HG02623 (cell line): ENCODE measurements at regions not wholly inside any gene's neighbourhood (a gene's known extent, or its start where the extent isn't known, plus 50 kb on each side); places are given as distances from the start of the nearest gene placed in this dataset.
"Not testable (repeated sequence)": the region's sequence is repeated elsewhere in the genome, so short reads cannot be mapped to it uniquely, and the experiment has no call there.

ENCODE experiments used
- ATAC-seq: cut with Tn5 transposase; IDR thresholded peaks from one replicate; pipeline ENCODE4 v1.9.1; 2021; ENCODE audit warnings: moderate library complexity; ENCODE audit not compliant: unreplicated experiment

GRCh38 chr13:104650431-104650830, 1584.2 kb upstream of the SLC10A2 start:
- no peak for ATAC-seq

- ATAC-seq = no peak
These were observed 1582.1 kb upstream of the SLC10A2 start for GRCh38 chr13:104648291-104648690.

DNA sequence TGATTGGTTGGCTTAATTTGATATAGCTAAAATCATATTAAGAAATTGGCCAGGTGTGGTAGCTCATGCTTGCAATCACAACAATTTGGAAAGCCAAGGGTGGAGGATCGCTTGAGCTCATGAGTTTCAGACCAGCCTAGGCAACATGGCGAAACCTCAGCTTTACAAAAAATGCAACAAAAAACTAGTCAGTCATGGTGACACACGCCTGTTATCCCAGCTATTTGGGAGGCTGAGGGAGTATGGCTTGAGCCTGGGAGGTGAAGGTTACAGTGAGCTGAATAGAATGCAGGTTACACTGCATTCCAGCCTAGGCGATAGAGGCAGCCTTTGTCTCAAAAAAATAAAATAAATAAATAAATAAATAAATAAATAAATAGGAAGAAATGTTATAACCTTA, 1579.6 kb upstream of the SLC10A2 start:
- no peak for ATAC-seq

DNA sequence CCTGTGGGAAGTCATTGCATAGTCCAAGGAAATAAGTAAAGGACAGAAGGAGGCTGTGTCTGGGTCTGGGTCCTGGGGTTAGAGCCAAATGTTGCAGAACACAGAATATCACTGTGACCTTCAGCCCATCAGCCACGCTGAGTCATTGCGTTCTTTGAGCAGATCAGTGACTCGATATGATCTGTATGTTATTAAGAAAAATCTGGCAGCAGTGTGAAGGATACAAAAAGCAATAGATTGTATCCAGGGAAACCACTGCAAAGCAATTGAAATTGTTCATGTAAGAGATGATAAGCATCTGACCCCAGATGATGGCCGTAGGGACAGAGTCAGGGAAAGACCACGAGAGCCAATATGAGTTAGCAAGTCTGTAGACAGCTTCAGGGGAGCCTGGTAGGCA, 1575.1 kb upstream of the SLC10A2 start:
- no peak for ATAC-seq

DNA sequence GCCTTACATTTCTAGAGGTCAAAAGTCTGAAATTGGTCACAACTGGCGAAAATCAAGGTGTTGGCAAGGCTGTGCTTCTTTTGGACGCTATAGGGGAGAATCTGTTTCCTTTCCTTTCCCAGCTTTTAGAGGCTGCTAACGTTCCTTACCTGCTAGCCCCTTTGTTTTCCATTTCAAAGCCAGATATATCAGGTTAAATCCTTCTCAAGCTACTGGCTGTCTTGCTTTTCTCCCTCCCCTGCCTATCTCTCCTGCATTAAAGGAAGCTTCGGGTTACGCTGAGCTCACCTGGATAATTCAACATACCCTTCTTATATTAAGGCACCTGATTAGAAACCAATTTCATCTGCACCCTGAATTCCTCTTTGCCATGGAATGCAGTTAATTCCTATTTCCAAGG, 1569.7 kb upstream of the SLC10A2 start:
- no peak for ATAC-seq

GRCh38 chr13:104634016-104634415, 1567.8 kb upstream of the SLC10A2 start:
- ATAC-seq = no peak

- no peak for ATAC-seq
These were observed 1566.5 kb upstream of the SLC10A2 start for GRCh38 chr13:104632736-104633135.

GRCh38 chr13:104625201-104625600, 1559.0 kb upstream of the SLC10A2 start:
- ATAC-seq = no peak

GRCh38 chr13:104616990-104617389, 1550.8 kb upstream of the SLC10A2 start:
- no peak for ATAC-seq

DNA sequence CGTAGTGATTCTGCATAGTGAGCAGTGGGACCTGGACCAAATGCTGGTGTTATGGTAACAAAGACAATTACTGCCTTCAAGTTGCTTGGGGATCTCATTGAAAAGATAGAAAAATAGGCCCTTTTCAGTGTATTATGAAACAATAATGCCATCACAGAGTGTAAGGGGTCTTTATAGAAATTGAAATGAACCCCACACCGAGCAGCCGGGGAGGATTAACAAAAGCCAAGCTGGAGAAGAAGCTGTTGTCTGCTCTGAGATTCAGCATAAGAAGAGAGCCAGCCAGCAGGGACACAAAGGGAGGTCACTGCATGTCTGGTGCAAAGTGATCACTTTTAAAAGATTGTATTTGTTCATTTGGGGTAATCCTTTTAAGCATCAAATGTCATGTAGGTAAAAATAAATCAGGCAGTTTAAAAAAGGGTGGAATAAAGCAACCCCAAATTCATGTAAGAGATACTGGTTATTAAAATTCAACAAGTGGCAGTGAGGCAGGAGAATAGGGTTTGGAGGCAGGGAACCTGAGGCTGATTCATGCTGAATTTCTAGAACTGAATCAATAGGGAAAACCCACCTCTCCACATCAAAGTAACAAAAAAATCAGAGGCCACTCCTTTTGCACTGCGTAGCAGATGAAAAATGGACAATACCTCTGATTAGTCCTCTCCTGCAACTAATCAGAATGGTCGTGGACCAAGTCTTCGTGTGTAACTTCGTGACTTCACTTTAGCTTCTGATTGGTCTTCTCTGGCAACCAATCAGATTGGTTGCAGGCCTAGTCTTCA, 1548.3 kb upstream of the SLC10A2 start:
- no peak for ATAC-seq

- ATAC-seq = no peak
These were observed 1542.1 kb upstream of the SLC10A2 start for GRCh38 chr13:104608331-104608730.

DNA sequence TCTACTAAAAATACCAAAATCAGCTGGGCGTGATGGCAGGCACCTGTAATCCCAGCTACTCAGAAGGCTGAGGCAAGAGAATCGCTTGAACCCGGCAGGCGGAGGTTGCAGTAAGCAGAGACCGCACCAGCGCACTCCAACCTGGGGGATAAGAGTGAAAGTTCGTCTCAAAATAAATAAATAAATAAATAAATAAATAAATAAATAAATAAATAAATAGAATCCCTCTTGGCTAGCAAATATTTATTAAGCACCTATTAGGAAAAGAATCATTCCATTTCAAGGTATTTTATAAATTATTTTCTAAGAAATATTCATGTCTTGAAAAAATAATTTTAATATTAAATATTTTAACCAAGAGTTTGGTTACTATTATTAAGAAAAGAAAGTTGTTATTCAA, 1539.2 kb upstream of the SLC10A2 start:
- ATAC-seq = not testable (repeated sequence)

DNA sequence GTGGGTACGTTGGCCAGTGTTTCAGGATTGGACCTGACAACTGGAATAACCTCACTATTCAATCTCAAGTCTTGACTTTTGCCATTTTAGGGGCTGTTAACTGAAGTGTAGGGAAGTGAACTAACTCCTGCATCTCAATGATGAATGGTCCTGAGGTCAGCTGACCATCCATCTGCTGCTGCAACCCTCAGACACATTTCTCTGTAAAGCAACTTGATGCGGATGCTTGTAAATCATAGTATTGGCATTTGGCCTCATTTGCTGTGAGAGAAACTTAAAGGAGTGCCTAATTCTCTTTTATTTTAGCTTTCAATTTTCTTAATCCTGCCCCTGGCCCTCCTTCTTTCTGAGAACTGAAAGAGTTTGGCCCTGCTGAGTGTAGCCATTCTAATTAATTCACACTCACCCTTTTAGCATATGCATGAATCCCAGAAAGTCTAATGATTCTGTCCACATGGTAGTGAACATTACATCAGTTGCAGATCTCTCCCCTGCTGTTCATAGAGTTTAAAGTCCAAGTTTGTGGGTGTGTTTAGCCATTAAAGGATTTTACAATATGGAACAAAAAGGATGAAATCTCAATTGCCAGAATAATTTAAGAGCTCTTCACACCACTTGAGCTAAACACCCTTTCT, 1531.4 kb upstream of the SLC10A2 start:
- no peak for ATAC-seq

DNA sequence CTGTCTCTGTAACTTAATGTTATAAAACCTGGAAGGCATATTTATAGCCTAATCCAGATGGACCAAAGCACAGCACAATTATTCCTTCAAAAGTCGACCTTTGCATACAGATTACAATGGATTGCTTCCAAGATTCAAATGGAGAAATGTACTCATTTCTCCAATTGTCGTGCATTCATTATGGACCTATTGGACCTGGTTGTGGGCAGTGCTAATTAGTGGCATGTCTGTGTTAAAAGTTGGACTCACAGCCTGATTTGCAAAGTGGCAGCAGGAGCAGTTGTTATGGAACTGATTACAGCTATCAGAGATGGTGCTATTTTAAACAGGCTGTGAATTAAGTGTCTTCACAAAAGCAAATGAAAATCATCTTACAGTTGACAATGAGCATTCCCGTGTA, 1529.3 kb upstream of the SLC10A2 start:
- no peak for ATAC-seq

DNA sequence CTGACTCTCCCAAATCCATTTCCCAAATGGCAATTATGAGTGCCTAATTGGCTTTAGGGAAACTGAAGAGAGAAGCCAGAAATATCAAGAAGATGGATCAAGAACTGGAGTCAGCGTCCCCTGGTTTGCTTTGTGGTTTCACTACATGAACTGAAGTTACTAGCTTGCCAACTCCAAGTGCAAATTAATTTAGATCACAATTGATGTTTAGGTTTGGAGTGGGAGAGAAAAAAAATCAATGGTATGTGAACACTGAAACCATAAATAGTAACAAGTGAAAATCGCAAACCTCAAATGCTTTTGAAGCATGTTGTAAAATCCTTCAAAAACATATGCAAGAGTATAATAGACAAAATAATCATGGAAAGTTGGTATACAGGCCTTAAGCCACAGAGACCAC, 1528.6 kb upstream of the SLC10A2 start:
- ATAC-seq = no peak

DNA sequence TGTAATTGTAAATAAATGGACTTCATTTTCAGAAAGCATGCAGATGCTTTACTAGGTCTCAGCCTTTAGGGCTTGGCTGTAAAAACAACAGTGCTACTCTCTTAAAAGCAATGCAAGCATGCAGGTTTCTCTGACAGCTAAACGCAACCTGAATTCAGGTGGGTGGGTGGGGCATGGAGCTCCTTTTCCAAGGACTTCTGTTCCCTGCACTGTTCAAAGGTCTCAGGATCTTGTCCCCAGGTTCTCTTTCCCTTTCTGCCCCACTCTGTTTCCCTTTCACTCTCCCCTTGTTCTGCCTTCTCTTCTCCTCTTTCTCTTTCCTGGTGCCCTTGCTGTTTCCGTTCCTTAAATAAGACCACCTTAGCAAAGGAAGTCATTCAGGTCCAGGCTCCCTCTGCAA, 1527.5 kb upstream of the SLC10A2 start:
- no peak for ATAC-seq

- ATAC-seq = no peak
These were observed 1527.0 kb upstream of the SLC10A2 start for GRCh38 chr13:104593251-104593576.

GRCh38 chr13:104592545-104593250, 1526.5 kb upstream of the SLC10A2 start:
- ATAC-seq = no peak

DNA sequence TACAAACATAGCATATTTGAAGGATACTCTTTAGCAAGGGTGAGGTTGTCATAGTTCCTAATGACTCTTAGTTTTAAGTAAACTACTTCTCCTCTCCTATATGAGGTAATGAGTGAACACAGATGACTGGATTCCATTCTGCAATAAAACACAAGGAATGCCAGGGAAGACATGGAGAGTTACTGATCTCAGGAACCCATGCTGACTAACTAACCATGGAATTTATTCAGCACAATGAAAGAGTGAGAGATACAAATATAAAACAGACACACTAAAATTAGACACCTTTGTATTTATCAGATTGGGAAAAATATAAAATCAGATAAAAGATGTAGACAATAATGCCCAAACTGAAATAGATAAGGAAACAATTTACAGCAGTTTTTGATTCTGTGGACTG, 1525.9 kb upstream of the SLC10A2 start:
- ATAC-seq = no peak

DNA sequence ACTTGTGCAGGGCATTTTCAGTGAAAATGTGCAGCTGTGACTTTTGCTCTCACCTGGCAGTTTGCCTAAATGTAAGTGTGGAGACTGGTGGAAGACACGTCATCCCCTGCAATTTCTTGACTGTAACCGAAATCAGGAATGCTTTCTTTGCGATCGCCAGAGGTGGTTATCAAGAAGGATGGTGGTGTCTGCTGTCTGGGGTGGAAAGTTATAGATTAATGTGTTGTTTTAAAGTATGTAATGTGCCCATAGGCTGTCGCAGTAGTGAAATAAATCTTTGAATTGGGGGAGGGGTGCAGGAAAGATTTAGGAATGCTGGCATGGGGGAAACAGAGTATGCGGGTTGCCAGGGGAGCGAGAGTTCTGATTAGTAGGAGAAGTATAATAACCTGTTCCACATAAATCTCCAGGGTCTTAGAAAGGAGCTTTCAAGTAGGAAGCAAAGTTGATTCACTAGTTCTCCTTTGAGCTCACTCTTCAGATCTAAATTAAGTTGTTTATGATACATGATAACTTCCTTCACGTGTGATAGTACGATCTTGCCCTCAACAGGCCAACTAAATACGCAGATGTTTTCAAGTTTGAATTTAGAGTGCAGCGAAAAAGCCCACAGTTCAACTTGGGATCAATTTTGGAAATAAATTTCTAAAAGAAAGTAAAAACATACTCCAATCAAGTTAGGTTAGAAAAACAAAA, 1520.0 kb upstream of the SLC10A2 start:
- ATAC-seq = no peak

DNA sequence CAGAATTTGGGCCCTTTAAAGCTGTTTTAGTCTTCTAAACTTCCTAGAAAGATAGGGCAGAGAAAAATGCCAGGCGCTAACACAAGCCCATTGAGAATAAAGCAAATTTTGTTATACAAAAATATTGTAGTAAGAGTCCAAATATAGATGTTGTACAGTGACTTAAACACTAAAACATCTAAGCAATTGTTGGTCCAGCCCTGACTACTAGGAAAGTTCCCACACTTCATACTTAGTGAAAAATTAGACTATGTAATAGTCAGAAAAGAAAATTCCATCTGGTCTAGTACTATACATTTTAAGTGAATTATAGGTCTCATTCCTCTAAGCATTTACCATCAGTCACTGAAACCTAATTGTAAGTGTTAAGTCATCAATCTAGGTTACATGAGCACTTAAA, 1518.3 kb upstream of the SLC10A2 start:
- no peak for ATAC-seq

DNA sequence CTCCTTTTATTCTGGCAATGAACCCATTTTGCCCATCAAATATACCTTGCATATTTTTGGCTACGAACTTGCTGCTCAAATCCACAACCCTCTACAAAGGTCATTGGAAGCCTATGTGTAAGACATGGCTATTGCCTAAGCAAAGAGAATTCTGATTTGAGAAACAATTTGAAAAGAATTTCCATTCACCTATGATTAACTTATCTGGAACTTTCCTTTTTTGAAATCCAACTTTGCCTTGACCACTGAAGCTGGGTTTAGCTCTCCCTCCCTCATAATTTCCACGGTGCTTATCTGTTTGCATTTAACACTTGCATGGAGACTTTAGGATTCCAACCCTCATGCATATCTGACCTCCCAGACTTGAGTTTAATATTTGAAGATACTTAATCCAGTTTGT, 1514.7 kb upstream of the SLC10A2 start:
- no peak for ATAC-seq
